ENCODE measurements at regions not wholly inside any gene's neighbourhood (a gene's known extent, or its start where the extent isn't known, plus 50 kb on each side); places are given as distances from the start of the nearest gene placed in this dataset.
"Not testable (repeated sequence)": the region's sequence is repeated elsewhere in the genome, so short reads cannot be mapped to it uniquely, and the experiment has no call there.

- intact Hi-C loops (cut with DNase I), result no loop called here
- no peak for DNase-seq (ENCODE audit: missing footprints)
- no peak for ATAC-seq
Measured at GRCh38 chr1:29806646-29807319, 570.5 kb downstream of the PTPRU start.

GRCh38 chr1:29805896-29806160 is 569.5 kb downstream of the PTPRU start:
- intact Hi-C loops (cut with DNase I), result no loop called here
- DNase-seq (ENCODE audit: missing footprints) (no peak), ATAC-seq (no peak)

GRCh38 chr1:29805122-29805895 is 569.0 kb downstream of the PTPRU start:
- ATAC-seq, result no peak
- intact Hi-C loops (cut with DNase I), result no loop called here
- DNase-seq (ENCODE audit: missing footprints), result no peak

- DNase-seq (ENCODE audit: missing footprints) (no peak), ATAC-seq (no peak)
- intact Hi-C loops (cut with DNase I), result no loop called here
Measured at GRCh38 chr1:29804181-29804899, 568.0 kb downstream of the PTPRU start.

- no peak for ATAC-seq
- intact Hi-C loops (cut with DNase I), result no loop called here
Measured at GRCh38 chr1:29803486-29803885, 567.2 kb downstream of the PTPRU start.

GRCh38 chr1:29802181-29803068 is 566.1 kb downstream of the PTPRU start:
- intact Hi-C loops (cut with DNase I), result no loop called here
- ATAC-seq (no peak), DNase-seq (ENCODE audit: missing footprints) (no peak)

More at GRCh38 chr1:29803486-29803885, 567.2 kb downstream of the PTPRU start:
- DNase-seq (ENCODE audit: missing footprints), result no peak

- no peak for ATAC-seq
- DNase-seq (ENCODE audit: missing footprints), result no peak
- intact Hi-C loops (cut with DNase I), result no loop called here
Measured at GRCh38 chr1:29801561-29801973, 565.2 kb downstream of the PTPRU start.

GRCh38 chr1:29801003-29801402 is 564.7 kb downstream of the PTPRU start:
- ATAC-seq (no peak), DNase-seq (ENCODE audit: missing footprints) (no peak)
- intact Hi-C loops (cut with DNase I), result no loop called here

- intact Hi-C loops (cut with DNase I), result no loop called here
- ATAC-seq (no peak), DNase-seq (ENCODE audit: missing footprints) (no peak)
Measured at GRCh38 chr1:29800522-29800956, 564.2 kb downstream of the PTPRU start.

GRCh38 chr1:29800120-29800519 is 563.8 kb downstream of the PTPRU start:
- intact Hi-C loops (cut with DNase I), result no loop called here
- ATAC-seq, result no peak

GRCh38 chr1:29798699-29799566 is 562.6 kb downstream of the PTPRU start:
- ATAC-seq, result no peak
- DNase-seq (ENCODE audit: missing footprints), result no peak
- intact Hi-C loops (cut with DNase I), result no loop called here

More at GRCh38 chr1:29800120-29800519, 563.8 kb downstream of the PTPRU start:
- DNase-seq (ENCODE audit: missing footprints), result no peak

GRCh38 chr1:29797125-29797524 is 560.8 kb downstream of the PTPRU start:
- ATAC-seq; intact Hi-C loops (cut with DNase I); DNase-seq (ENCODE audit: missing footprints): not testable (repeated sequence)

- intact Hi-C loops (cut with DNase I); DNase-seq (ENCODE audit: missing footprints); ATAC-seq: not testable (repeated sequence)
Measured at GRCh38 chr1:29795965-29796364, 559.6 kb downstream of the PTPRU start.

GRCh38 chr1:29793653-29794348 is 557.5 kb downstream of the PTPRU start:
- intact Hi-C loops (cut with DNase I), result loop anchor here (5.0 kb wide), 4 partner anchors 294 to 914 kb away; partner anchors contain the start of gene PTPRU
- DNase-seq (ENCODE audit: missing footprints) (no peak), ATAC-seq (no peak)

GRCh38 chr1:29793101-29793546 is 556.8 kb downstream of the PTPRU start:
- ATAC-seq, result peak; percentile 62
- intact Hi-C loops (cut with DNase I), result loop anchor here (5.0 kb wide), 4 partner anchors 294 to 914 kb away; partner anchors contain the start of gene PTPRU
- no peak for DNase-seq (ENCODE audit: missing footprints)

- no peak for DNase-seq (ENCODE audit: missing footprints)
- ATAC-seq, result no peak
- intact Hi-C loops (cut with DNase I), result loop anchor here (5.0 kb wide), 4 partner anchors 297 to 917 kb away; partner anchors contain the start of gene PTPRU
Measured at GRCh38 chr1:29789910-29790247, 553.6 kb downstream of the PTPRU start.

- DNase-seq (ENCODE audit: missing footprints) (no peak), ATAC-seq (no peak)
- intact Hi-C loops (cut with DNase I), result no loop called here
Measured at GRCh38 chr1:29789221-29789909, 553.0 kb downstream of the PTPRU start.
